ENCODE measurements at regions not wholly inside any gene's neighbourhood (a gene's known extent, or its start where the extent isn't known, plus 50 kb on each side); places are given as distances from the start of the nearest gene placed in this dataset.

- DNase-seq (ENCODE audit: low read depth in 2 of 2), result no peak
- no peaks in the 10 kb centered on the region for H3K79me2 ChIP-seq (ENCODE audit: control insufficient read depth, insufficient read depth, low read length)
- TF ChIP-seq, protein P1, sequence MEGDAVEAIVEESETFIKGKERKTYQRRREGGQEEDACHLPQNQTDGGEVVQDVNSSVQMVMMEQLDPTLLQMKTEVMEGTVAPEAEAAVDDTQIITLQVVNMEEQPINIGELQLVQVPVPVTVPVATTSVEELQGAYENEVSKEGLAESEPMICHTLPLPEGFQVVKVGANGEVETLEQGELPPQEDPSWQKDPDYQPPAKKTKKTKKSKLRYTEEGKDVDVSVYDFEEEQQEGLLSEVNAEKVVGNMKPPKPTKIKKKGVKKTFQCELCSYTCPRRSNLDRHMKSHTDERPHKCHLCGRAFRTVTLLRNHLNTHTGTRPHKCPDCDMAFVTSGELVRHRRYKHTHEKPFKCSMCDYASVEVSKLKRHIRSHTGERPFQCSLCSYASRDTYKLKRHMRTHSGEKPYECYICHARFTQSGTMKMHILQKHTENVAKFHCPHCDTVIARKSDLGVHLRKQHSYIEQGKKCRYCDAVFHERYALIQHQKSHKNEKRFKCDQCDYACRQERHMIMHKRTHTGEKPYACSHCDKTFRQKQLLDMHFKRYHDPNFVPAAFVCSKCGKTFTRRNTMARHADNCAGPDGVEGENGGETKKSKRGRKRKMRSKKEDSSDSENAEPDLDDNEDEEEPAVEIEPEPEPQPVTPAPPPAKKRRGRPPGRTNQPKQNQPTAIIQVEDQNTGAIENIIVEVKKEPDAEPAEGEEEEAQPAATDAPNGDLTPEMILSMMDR (conservative IDR thresholded peaks at IDR 0.05 in 1 of 2, IDR thresholded peaks at IDR 0.05 in 1 of 2; ENCODE audit: low read depth in 1 of 2, low read length in 2 of 2), result no peak
- TF ChIP-seq EZH2 (IDR thresholded peaks at IDR 0.05; ENCODE audit: low read length, missing control alignments), result no peak
- H3K4me3 ChIP-seq (replicated peaks in 1 of 4; ENCODE audit: control extremely low read depth in 1 of 4, insufficient read depth in 1 of 4, low read depth in 3 of 4, low read length in 4 of 4), result no peak overlapping the region
- no peak overlapping the region for H3K27ac ChIP-seq (ENCODE audit: insufficient read depth, low read length)
- no peaks in the 10 kb centered on the region for H4K20me1 ChIP-seq (ENCODE audit: control insufficient read depth, extremely low read depth, insufficient read depth, low read length)
- no peaks in the 10 kb centered on the region for H3K27me3 ChIP-seq (ENCODE audit: control insufficient read depth, insufficient read depth, low read length)
- H3K9ac ChIP-seq (ENCODE audit: insufficient read depth, low read length), result no peak overlapping the region
- H3K36me3 ChIP-seq (ENCODE audit: control insufficient read depth, insufficient read depth, low read length), result no peaks in the 10 kb centered on the region
- no peaks in the 10 kb centered on the region for H3K4me1 ChIP-seq (ENCODE audit: control insufficient read depth, extremely low read depth, insufficient read depth, low read length)
- H2AFZ ChIP-seq (ENCODE audit: low read length), result no peak overlapping the region
- H3K4me2 ChIP-seq (ENCODE audit: extremely low read depth, insufficient read depth, low read length), result no peak overlapping the region
- H3K9me3 ChIP-seq (ENCODE audit: control insufficient read depth, insufficient read depth, low read depth, low read length), result no peaks in the 10 kb centered on the region
Observed at GRCh38 chr2:123495241-123495640, 529.8 kb upstream of the CNTNAP5 start.

DNA sequence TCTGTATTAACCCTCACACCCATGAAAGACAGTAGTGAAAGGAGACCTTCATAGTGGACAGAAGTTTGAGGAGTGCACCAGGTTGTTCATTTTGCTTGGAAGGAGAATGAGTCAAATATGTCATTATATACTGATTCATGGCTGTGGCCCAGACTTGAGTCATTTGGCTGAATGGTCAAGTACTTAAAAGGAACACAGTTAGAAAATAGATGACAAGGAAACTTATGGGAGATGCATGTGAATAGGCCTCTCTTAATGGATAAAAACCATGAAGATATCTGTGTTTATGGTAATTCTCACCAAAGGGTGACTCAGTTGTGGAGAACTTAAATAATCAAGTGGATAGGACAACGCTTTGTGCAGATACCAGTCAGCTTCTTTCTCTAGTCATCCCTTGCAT, 524.7 kb upstream of the CNTNAP5 start:
- no peak for TF ChIP-seq EZH2 (IDR thresholded peaks at IDR 0.05; ENCODE audit: low read length, missing control alignments)
- TF ChIP-seq, protein P1 (conservative IDR thresholded peaks at IDR 0.05 in 1 of 2, IDR thresholded peaks at IDR 0.05 in 1 of 2; ENCODE audit: low read depth in 1 of 2, low read length in 2 of 2), result no peak
- Histone ChIP-seq H2AFZ (ENCODE audit: low read length) (no peak overlapping the region), H3K27me3 (ENCODE audit: control insufficient read depth, insufficient read depth, low read length) (no peaks in the 10 kb centered on the region), H3K36me3 (ENCODE audit: control insufficient read depth, insufficient read depth, low read length) (no peaks in the 10 kb centered on the region), H4K20me1 (ENCODE audit: control insufficient read depth, extremely low read depth, insufficient read depth, low read length) (no peaks in the 10 kb centered on the region), H3K79me2 (ENCODE audit: control insufficient read depth, insufficient read depth, low read length) (no peaks in the 10 kb centered on the region), H3K4me1 (ENCODE audit: control insufficient read depth, extremely low read depth, insufficient read depth, low read length) (no peaks in the 10 kb centered on the region), H3K27ac (ENCODE audit: insufficient read depth, low read length) (no peak overlapping the region), H3K9ac (ENCODE audit: insufficient read depth, low read length) (no peak overlapping the region), H3K4me2 (ENCODE audit: extremely low read depth, insufficient read depth, low read length) (no peak overlapping the region), H3K4me3 (replicated peaks in 1 of 4; ENCODE audit: control extremely low read depth in 1 of 4, insufficient read depth in 1 of 4, low read depth in 3 of 4, low read length in 4 of 4) (no peak overlapping the region), H3K9me3 (ENCODE audit: control insufficient read depth, insufficient read depth, low read depth, low read length) (no peaks in the 10 kb centered on the region)
- peak in 1 of 2 donors; percentile 10 for DNase-seq (ENCODE audit: low read depth in 2 of 2)

DNA sequence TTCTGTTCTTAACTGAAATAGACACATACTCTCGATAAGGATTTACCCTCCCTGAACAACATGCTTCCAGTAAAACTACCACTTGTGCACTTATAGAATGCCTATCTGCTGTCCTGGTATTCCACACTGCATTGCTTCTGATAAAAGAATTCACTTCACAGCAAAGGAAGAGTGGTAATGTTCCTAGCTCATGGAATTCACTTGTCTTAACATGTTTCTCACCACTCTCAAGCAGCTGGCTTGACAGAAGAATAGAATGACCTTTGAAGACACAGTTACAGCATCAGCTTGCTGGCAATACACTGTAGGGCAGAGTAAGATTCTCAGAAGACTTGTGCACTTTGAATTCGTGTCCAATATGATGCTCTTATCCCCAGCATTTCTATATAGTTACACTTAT, 524.1 kb upstream of the CNTNAP5 start:
- Histone ChIP-seq H3K9me3 (ENCODE audit: control insufficient read depth, insufficient read depth, low read depth, low read length) (no peaks in the 10 kb centered on the region), H3K27ac (ENCODE audit: insufficient read depth, low read length) (no peak overlapping the region), H3K79me2 (ENCODE audit: control insufficient read depth, insufficient read depth, low read length) (no peaks in the 10 kb centered on the region), H2AFZ (ENCODE audit: low read length) (no peak overlapping the region), H3K36me3 (ENCODE audit: control insufficient read depth, insufficient read depth, low read length) (no peaks in the 10 kb centered on the region), H4K20me1 (ENCODE audit: control insufficient read depth, extremely low read depth, insufficient read depth, low read length) (no peaks in the 10 kb centered on the region), H3K27me3 (ENCODE audit: control insufficient read depth, insufficient read depth, low read length) (no peaks in the 10 kb centered on the region), H3K4me2 (ENCODE audit: extremely low read depth, insufficient read depth, low read length) (no peak overlapping the region), H3K4me1 (ENCODE audit: control insufficient read depth, extremely low read depth, insufficient read depth, low read length) (no peaks in the 10 kb centered on the region), H3K4me3 (replicated peaks in 1 of 4; ENCODE audit: control extremely low read depth in 1 of 4, insufficient read depth in 1 of 4, low read depth in 3 of 4, low read length in 4 of 4) (no peak overlapping the region), H3K9ac (ENCODE audit: insufficient read depth, low read length) (no peak overlapping the region)
- no peak for TF ChIP-seq EZH2 (IDR thresholded peaks at IDR 0.05; ENCODE audit: low read length, missing control alignments)
- TF ChIP-seq, protein P1 (conservative IDR thresholded peaks at IDR 0.05 in 1 of 2, IDR thresholded peaks at IDR 0.05 in 1 of 2; ENCODE audit: low read depth in 1 of 2, low read length in 2 of 2), result no peak
- peak in 1 of 2 donors; percentile 12 for DNase-seq (ENCODE audit: low read depth in 2 of 2)
